BLaER1 (cell line): ENCODE measurements at regions not wholly inside any gene's neighbourhood (a gene's known extent, or its start where the extent isn't known, plus 50 kb on each side); places are given as distances from the start of the nearest gene placed in this dataset.
"Not testable (repeated sequence)": the region's sequence is repeated elsewhere in the genome, so short reads cannot be mapped to it uniquely, and the experiment has no call there.

Source experiments
- H3K27ac ChIP-seq: shearing (Covaris generic); formaldehyde crosslinking; 2 replicates; pipeline ENCODE4 v1.8.1; 2022
- H3K27me3 ChIP-seq: shearing (Covaris generic); formaldehyde crosslinking; 2 replicates; pipeline ENCODE4 v1.8.1; 2022
- H3K36me3 ChIP-seq: shearing (Covaris generic); formaldehyde crosslinking; 2 replicates; pipeline ENCODE4 v1.8.1; 2022
- H3K4me1 ChIP-seq: shearing (Covaris generic); formaldehyde crosslinking; 2 replicates; pipeline ENCODE4 v1.8.1; 2022
- H3K4me2 ChIP-seq: shearing (Covaris generic); formaldehyde crosslinking; 2 replicates; pipeline ENCODE4 v1.8.1; 2022
- H3K4me3 ChIP-seq: shearing (Covaris generic); formaldehyde crosslinking; 2 replicates; pipeline ENCODE4 v1.8.1; 2022
- H3K9ac ChIP-seq: shearing (Covaris generic); formaldehyde crosslinking; 2 replicates; pipeline ENCODE4 v1.8.1; 2022
- H3K9me3 ChIP-seq: shearing (Covaris generic); formaldehyde crosslinking; 2 replicates; pipeline ENCODE4 v1.8.1; 2022
- H4K20me1 ChIP-seq: shearing (Covaris generic); formaldehyde crosslinking; 2 replicates; pipeline ENCODE4 v1.8.1; 2022
- Cebpa-rat ChIP-seq: shearing (Covaris generic); IDR thresholded peaks from 2 replicates; pipeline ENCODE4 v1.8.1; 2022

- H4K20me1 ChIP-seq: no peaks in the 10 kb centered on the region
- no peak overlapping the region for H3K4me3 ChIP-seq
- H3K27ac ChIP-seq: no peak overlapping the region
- no peak for TF ChIP-seq Cebpa-rat
- H3K9ac ChIP-seq: no peak overlapping the region
- no peaks in the 10 kb centered on the region for H3K27me3 ChIP-seq
- no peaks in the 10 kb centered on the region for H3K4me1 ChIP-seq
- no peak overlapping the region for H3K4me2 ChIP-seq
- H3K36me3 ChIP-seq: no peaks in the 10 kb centered on the region
- no peaks in the 10 kb centered on the region for H3K9me3 ChIP-seq
These were observed 437.3 kb upstream of the NDST3 start for GRCh38 chr4:117596917-117597480.

- H3K36me3 ChIP-seq, H3K9me3 ChIP-seq, H4K20me1 ChIP-seq: not testable (repeated sequence)
These were observed 434.9 kb upstream of the NDST3 start for GRCh38 chr4:117599393-117599792.

GRCh38 chr4:117600936-117601335 lies 433.4 kb upstream of the NDST3 start:
- H4K20me1 ChIP-seq, H3K27ac ChIP-seq, H3K4me3 ChIP-seq, H3K9me3 ChIP-seq, H3K27me3 ChIP-seq, H3K4me1 ChIP-seq, H3K4me2 ChIP-seq, H3K9ac ChIP-seq, H3K36me3 ChIP-seq: not testable (repeated sequence)

More at GRCh38 chr4:117599393-117599792, 434.9 kb upstream of the NDST3 start:
- not testable (repeated sequence) for H3K9ac ChIP-seq, H3K4me1 ChIP-seq, H3K4me2 ChIP-seq, H3K4me3 ChIP-seq, H3K27ac ChIP-seq, H3K27me3 ChIP-seq

GRCh38 chr4:117610706-117611308 lies 423.5 kb upstream of the NDST3 start:
- Histone ChIP-seq H3K4me2 (no peak overlapping the region), H3K36me3 (no peaks in the 10 kb centered on the region)
- TF ChIP-seq Cebpa-rat: no peak

GRCh38 chr4:117621673-117622072 lies 412.6 kb upstream of the NDST3 start:
- H3K4me3 ChIP-seq: no peak overlapping the region
- H3K36me3 ChIP-seq: no peaks in the 10 kb centered on the region
- TF ChIP-seq Cebpa-rat: no peak
- no peaks in the 10 kb centered on the region for H4K20me1 ChIP-seq
- H3K9ac ChIP-seq: no peak overlapping the region
- H3K4me2 ChIP-seq: no peak overlapping the region
- H3K27ac ChIP-seq: no peak overlapping the region
- no peaks in the 10 kb centered on the region for H3K4me1 ChIP-seq
- no peaks in the 10 kb centered on the region for H3K9me3 ChIP-seq
- H3K27me3 ChIP-seq: no peaks in the 10 kb centered on the region

More at GRCh38 chr4:117610706-117611308, 423.5 kb upstream of the NDST3 start:
- no peaks in the 10 kb centered on the region for H3K9me3 ChIP-seq
- no peaks in the 10 kb centered on the region for H3K27me3 ChIP-seq
- no peaks in the 10 kb centered on the region for H4K20me1 ChIP-seq
- no peaks in the 10 kb centered on the region for H3K4me1 ChIP-seq
- no peak overlapping the region for H3K4me3 ChIP-seq
- no peak overlapping the region for H3K27ac ChIP-seq
- no peak overlapping the region for H3K9ac ChIP-seq

GRCh38 chr4:117623326-117623725 lies 411.0 kb upstream of the NDST3 start:
- TF ChIP-seq Cebpa-rat: no peak
- no peak overlapping the region for H3K4me2 ChIP-seq

GRCh38 chr4:117626664-117627063 lies 407.6 kb upstream of the NDST3 start:
- no peak for TF ChIP-seq Cebpa-rat
- Histone ChIP-seq H3K4me3 (no peak overlapping the region), H3K4me1 (no peaks in the 10 kb centered on the region), H4K20me1 (no peaks in the 10 kb centered on the region), H3K36me3 (no peaks in the 10 kb centered on the region), H3K9me3 (no peaks in the 10 kb centered on the region), H3K4me2 (no peak overlapping the region), H3K9ac (no peak overlapping the region), H3K27ac (no peak overlapping the region), H3K27me3 (no peaks in the 10 kb centered on the region)

More at GRCh38 chr4:117623326-117623725, 411.0 kb upstream of the NDST3 start:
- H3K27me3 ChIP-seq: no peaks in the 10 kb centered on the region
- no peak overlapping the region for H3K27ac ChIP-seq
- no peak overlapping the region for H3K9ac ChIP-seq
- no peaks in the 10 kb centered on the region for H4K20me1 ChIP-seq
- no peaks in the 10 kb centered on the region for H3K4me1 ChIP-seq
- no peak overlapping the region for H3K4me3 ChIP-seq
- H3K36me3 ChIP-seq: no peaks in the 10 kb centered on the region
- no peaks in the 10 kb centered on the region for H3K9me3 ChIP-seq

- no peak overlapping the region for H3K4me3 ChIP-seq
- no peaks in the 10 kb centered on the region for H3K27me3 ChIP-seq
- H4K20me1 ChIP-seq: no peaks in the 10 kb centered on the region
- no peak overlapping the region for H3K4me2 ChIP-seq
- H3K36me3 ChIP-seq: no peaks in the 10 kb centered on the region
- H3K9me3 ChIP-seq: no peaks in the 10 kb centered on the region
- H3K27ac ChIP-seq: no peak overlapping the region
- TF ChIP-seq Cebpa-rat: no peak
- no peak overlapping the region for H3K9ac ChIP-seq
- H3K4me1 ChIP-seq: no peaks in the 10 kb centered on the region
These were observed 399.6 kb upstream of the NDST3 start for GRCh38 chr4:117634716-117635115.

GRCh38 chr4:117637347-117637746 lies 396.9 kb upstream of the NDST3 start:
- Histone ChIP-seq H3K27ac (no peak overlapping the region), H3K4me3 (no peak overlapping the region), H3K9ac (no peak overlapping the region), H3K4me1 (no peaks in the 10 kb centered on the region), H4K20me1 (no peaks in the 10 kb centered on the region), H3K27me3 (no peaks in the 10 kb centered on the region), H3K36me3 (no peaks in the 10 kb centered on the region), H3K4me2 (no peak overlapping the region), H3K9me3 (no peaks in the 10 kb centered on the region)
- no peak for TF ChIP-seq Cebpa-rat

GRCh38 chr4:117640836-117641235 lies 393.4 kb upstream of the NDST3 start:
- TF ChIP-seq Cebpa-rat: no peak
- Histone ChIP-seq H3K9me3 (no peaks in the 10 kb centered on the region), H4K20me1 (no peaks in the 10 kb centered on the region), H3K4me3 (no peak overlapping the region), H3K27ac (no peak overlapping the region), H3K9ac (no peak overlapping the region), H3K4me1 (no peaks in the 10 kb centered on the region), H3K4me2 (no peak overlapping the region), H3K27me3 (no peaks in the 10 kb centered on the region), H3K36me3 (no peaks in the 10 kb centered on the region)

GRCh38 chr4:117641519-117641918 lies 392.8 kb upstream of the NDST3 start:
- TF ChIP-seq Cebpa-rat: no peak
- Histone ChIP-seq H3K9me3 (0 out of 2 replicates have a peak, but pooled peaks cover 1% of the 10 kb centered on the region), H3K9ac (no peak overlapping the region), H3K4me2 (no peak overlapping the region), H4K20me1 (no peaks in the 10 kb centered on the region), H3K27me3 (no peaks in the 10 kb centered on the region), H3K4me3 (no peak overlapping the region), H3K4me1 (no peaks in the 10 kb centered on the region), H3K36me3 (no peaks in the 10 kb centered on the region), H3K27ac (no peak overlapping the region)
